OCI-LY3 (cell line): ENCODE measurements at regions not wholly inside any gene's neighbourhood (a gene's known extent, or its start where the extent isn't known, plus 50 kb on each side); places are given as distances from the start of the nearest gene placed in this dataset.
A peak's percentile ranks its signal among the peaks of the same experiment; 100 is the strongest.
"Not testable (repeated sequence)": the region's sequence is repeated elsewhere in the genome, so short reads cannot be mapped to it uniquely, and the experiment has no call there.

Experiments
- H2AFZ ChIP-seq: fragments of 200-600, 300-600 bp; shearing (Covaris generic); 2 replicates; pipeline ENCODE4 v1.6.0; 2014; ENCODE audit warnings: antibody characterized with exemption, low read depth, low read length
- H3K27ac ChIP-seq: fragments of 200-600, 300-600 bp; sonication (generic); 2 replicates; pipeline ENCODE4 v1.5.1; 2014; ENCODE audit warnings: mild to moderate bottlenecking, low read length, moderate library complexity, mixed read lengths
- H3K27me3 ChIP-seq: fragments of 200-600, 300-600 bp; sonication (generic); 2 replicates; pipeline ENCODE4 v1.6.1; 2014; ENCODE audit warnings: low read depth, low read length, mixed read lengths
- H3K36me3 ChIP-seq: fragments of 200-600, 300-600 bp; sonication (generic); replicated peaks from 2 replicates; pipeline ENCODE3; 2014; ENCODE audit warnings: low read depth, low read length, mixed read lengths
- H3K4me1 ChIP-seq: fragments of 300-600, 200-600 bp; sonication (generic); 2 replicates; pipeline ENCODE4 v1.6.1; 2014; ENCODE audit warnings: low read length, mixed read lengths
- H3K4me2 ChIP-seq: fragments of 200-600, 300-600 bp; sonication (generic); 2 replicates; pipeline ENCODE4 v1.6.1; 2014; ENCODE audit warnings: low read length, mixed read lengths
- H3K4me3 ChIP-seq: fragments of 300-600, 200-600 bp; sonication (generic); 2 replicates; pipeline ENCODE4 v1.5.1; 2014; ENCODE audit warnings: antibody characterized with exemption, mild to moderate bottlenecking, low read length, moderate library complexity
- H3K79me2 ChIP-seq: fragments of 300-600, 200-600 bp; shearing (Covaris generic); 2 replicates; pipeline ENCODE4 v1.6.1; 2014; ENCODE audit warnings: mild to moderate bottlenecking, low read length, mixed read lengths
- H3K9ac ChIP-seq: fragments of 300-600, 200-600 bp; shearing (Covaris generic); 2 replicates; pipeline ENCODE4 v1.6.0; 2014; ENCODE audit warnings: mild to moderate bottlenecking, low read length, moderate library complexity
- H3K9me3 ChIP-seq: fragments of 200-600, 300-600 bp; shearing (Covaris generic); 2 replicates; pipeline ENCODE4 v1.6.1; 2014; ENCODE audit warnings: low read length, mixed read lengths; ENCODE audit not compliant: insufficient read depth
- H4K20me1 ChIP-seq: fragments of 200-600, 300-600 bp; sonication (generic); 2 replicates; pipeline ENCODE4 v1.6.1; 2016; ENCODE audit warnings: low read length, mixed read lengths; ENCODE audit not compliant: insufficient read depth

GRCh38 chr2:87512864-87513530 lies 234.9 kb upstream of the PLGLB2 start:
- H3K27me3 ChIP-seq, H2AFZ ChIP-seq, H3K9me3 ChIP-seq, H4K20me1 ChIP-seq, H3K36me3 ChIP-seq, H3K4me3 ChIP-seq: not testable (repeated sequence)
- H3K4me2 ChIP-seq: peak overlapping the region; percentile 20; the same call in 1 of the 2 replicates
- H3K27ac ChIP-seq: peak overlapping the region; percentile 66; the same call in 1 of the 2 replicates
- H3K4me1 ChIP-seq: peaks cover 43% of the 10 kb centered on the region
- peaks cover 18% of the 10 kb centered on the region for H3K79me2 ChIP-seq
- peak overlapping the region; percentile 35; the same call in 1 of the 2 replicates for H3K9ac ChIP-seq

GRCh38 chr2:87514034-87514433 lies 233.9 kb upstream of the PLGLB2 start:
- H3K4me3 ChIP-seq, H3K36me3 ChIP-seq, H4K20me1 ChIP-seq, H3K9me3 ChIP-seq, H3K9ac ChIP-seq, H3K27ac ChIP-seq, H3K27me3 ChIP-seq, H2AFZ ChIP-seq, H3K4me2 ChIP-seq: not testable (repeated sequence)
- H3K4me1 ChIP-seq: peaks cover 41% of the 10 kb centered on the region
- H3K79me2 ChIP-seq: peaks cover 19% of the 10 kb centered on the region

- peaks cover 19% of the 10 kb centered on the region for H3K79me2 ChIP-seq
- not testable (repeated sequence) for H3K9me3 ChIP-seq, H3K27me3 ChIP-seq, H2AFZ ChIP-seq, H3K4me2 ChIP-seq, H3K4me3 ChIP-seq, H3K36me3 ChIP-seq, H4K20me1 ChIP-seq
- peaks cover 39% of the 10 kb centered on the region for H3K4me1 ChIP-seq
- H3K27ac ChIP-seq: peak overlapping the region; percentile 63; the same call in 1 of the 2 replicates
- H3K9ac ChIP-seq: peak overlapping the region; percentile 52; the same call in 1 of the 2 replicates
These were observed 233.4 kb upstream of the PLGLB2 start for GRCh38 chr2:87514515-87514914.

GRCh38 chr2:87515226-87515625 lies 232.7 kb upstream of the PLGLB2 start:
- not testable (repeated sequence) for H3K36me3 ChIP-seq, H3K27me3 ChIP-seq, H3K4me3 ChIP-seq, H3K9me3 ChIP-seq, H4K20me1 ChIP-seq, H2AFZ ChIP-seq
- Histone ChIP-seq H3K9ac (peak overlapping the region; percentile 17; the same call in 1 of the 2 replicates), H3K4me1 (peaks cover 42% of the 10 kb centered on the region), H3K4me2 (peak overlapping the region; percentile 34; the same call in 1 of the 2 replicates), H3K79me2 (peaks cover 19% of the 10 kb centered on the region), H3K27ac (peak overlapping the region; percentile 63)

- peak overlapping the region; percentile 7; the same call in 1 of the 2 replicates for H3K4me2 ChIP-seq
- H3K9me3 ChIP-seq, H2AFZ ChIP-seq, H4K20me1 ChIP-seq, H3K4me3 ChIP-seq, H3K9ac ChIP-seq, H3K27me3 ChIP-seq, H3K36me3 ChIP-seq: not testable (repeated sequence)
- H3K27ac ChIP-seq: peak overlapping the region; percentile 47; the same call in 1 of the 2 replicates
- H3K4me1 ChIP-seq: peaks cover 42% of the 10 kb centered on the region
- peaks cover 15% of the 10 kb centered on the region for H3K79me2 ChIP-seq
These were observed 232.0 kb upstream of the PLGLB2 start for GRCh38 chr2:87515875-87516274.

GRCh38 chr2:87516369-87516967 lies 231.4 kb upstream of the PLGLB2 start:
- H3K4me3 ChIP-seq, H4K20me1 ChIP-seq, H3K27me3 ChIP-seq, H3K36me3 ChIP-seq, H2AFZ ChIP-seq, H3K9me3 ChIP-seq: not testable (repeated sequence)
- peaks cover 46% of the 10 kb centered on the region for H3K4me1 ChIP-seq
- peak overlapping the region; percentile 7; the same call in 1 of the 2 replicates for H3K4me2 ChIP-seq
- H3K27ac ChIP-seq: peak overlapping the region; percentile 47; the same call in 1 of the 2 replicates
- peaks cover 15% of the 10 kb centered on the region for H3K79me2 ChIP-seq
- peak overlapping the region; percentile 40; the same call in 1 of the 2 replicates for H3K9ac ChIP-seq

- peak overlapping the region; percentile 66; the same call in 1 of the 2 replicates for H3K27ac ChIP-seq
- H3K4me3 ChIP-seq, H3K36me3 ChIP-seq, H3K27me3 ChIP-seq, H4K20me1 ChIP-seq, H2AFZ ChIP-seq, H3K9me3 ChIP-seq: not testable (repeated sequence)
- H3K79me2 ChIP-seq: peaks cover 19% of the 10 kb centered on the region
- H3K4me1 ChIP-seq: peaks cover 54% of the 10 kb centered on the region
- H3K4me2 ChIP-seq: peak overlapping the region; percentile 41
- H3K9ac ChIP-seq: peak overlapping the region; percentile 50; the same call in 1 of the 2 replicates
These were observed 230.4 kb upstream of the PLGLB2 start for GRCh38 chr2:87517438-87517837.

- not testable (repeated sequence) for H3K27me3 ChIP-seq, H4K20me1 ChIP-seq, H3K36me3 ChIP-seq, H2AFZ ChIP-seq, H3K9me3 ChIP-seq
- Histone ChIP-seq H3K4me3 (peak overlapping the region; percentile 28; the same call in 1 of the 2 replicates), H3K79me2 (peaks cover 19% of the 10 kb centered on the region), H3K4me1 (peaks cover 60% of the 10 kb centered on the region), H3K27ac (peak overlapping the region; percentile 86), H3K4me2 (peak overlapping the region; percentile 68), H3K9ac (peak overlapping the region; percentile 70; the same call in 1 of the 2 replicates)
These were observed 229.8 kb upstream of the PLGLB2 start for GRCh38 chr2:87518066-87518465.

GRCh38 chr2:87518547-87518946 lies 229.3 kb upstream of the PLGLB2 start:
- not testable (repeated sequence) for H3K36me3 ChIP-seq, H3K27me3 ChIP-seq, H4K20me1 ChIP-seq, H2AFZ ChIP-seq, H3K9me3 ChIP-seq
- H3K9ac ChIP-seq: peak overlapping the region; percentile 70; the same call in 1 of the 2 replicates
- H3K79me2 ChIP-seq: peaks cover 19% of the 10 kb centered on the region
- H3K4me1 ChIP-seq: peaks cover 65% of the 10 kb centered on the region
- H3K27ac ChIP-seq: peak overlapping the region; percentile 86
- H3K4me3 ChIP-seq: peak overlapping the region; percentile 28; the same call in 1 of the 2 replicates
- H3K4me2 ChIP-seq: peak overlapping the region; percentile 68
